ENCODE measurements at regions not wholly inside any gene's neighbourhood (a gene's known extent, or its start where the extent isn't known, plus 50 kb on each side); places are given as distances from the start of the nearest gene placed in this dataset.
"Not testable (repeated sequence)": the region's sequence is repeated elsewhere in the genome, so short reads cannot be mapped to it uniquely, and the experiment has no call there.

GRCh38 chrX:26470941-26471340 is 255.0 kb downstream of the MAGEB5 start:
- Histone ChIP-seq H3K4me3 (no peak overlapping the region), H4K20me1 (no peaks in the 10 kb centered on the region), H3K27ac (no peak overlapping the region), H3K9ac (no peak overlapping the region), H3K36me3 (no peaks in the 10 kb centered on the region), H3K4me2 (no peak overlapping the region), H3K9me3 (peaks cover 17% of the 10 kb centered on the region; the same call in 1 of the 2 replicates), H3K27me3 (peaks cover 74% of the 10 kb centered on the region), H3K4me1 (no peaks in the 10 kb centered on the region)
- no peak for TF ChIP-seq Cebpa-rat (IDR thresholded peaks at IDR 0.05)

GRCh38 chrX:26466387-26466786 is 250.4 kb downstream of the MAGEB5 start:
- H3K27me3 ChIP-seq = peaks cover 66% of the 10 kb centered on the region
- no peak overlapping the region for H3K9ac ChIP-seq
- no peak overlapping the region for H3K27ac ChIP-seq
- no peak overlapping the region for H3K4me2 ChIP-seq
- H3K9me3 ChIP-seq = peaks cover 17% of the 10 kb centered on the region; the same call in 1 of the 2 replicates
- H3K4me1 ChIP-seq = no peaks in the 10 kb centered on the region
- H3K36me3 ChIP-seq = no peaks in the 10 kb centered on the region
- no peak overlapping the region for H3K4me3 ChIP-seq
- TF ChIP-seq Cebpa-rat (IDR thresholded peaks at IDR 0.05) = no peak
- H4K20me1 ChIP-seq = no peaks in the 10 kb centered on the region

- Histone ChIP-seq H3K36me3 (no peaks in the 10 kb centered on the region), H3K4me3 (no peak overlapping the region), H3K27ac (no peak overlapping the region), H3K4me1 (no peaks in the 10 kb centered on the region), H4K20me1 (no peaks in the 10 kb centered on the region; the same call in 1 of the 2 replicates), H3K9ac (no peak overlapping the region), H3K4me2 (no peak overlapping the region), H3K9me3 (no peaks in the 10 kb centered on the region), H3K27me3 (peaks cover 60% of the 10 kb centered on the region)
- no peak for TF ChIP-seq Cebpa-rat (IDR thresholded peaks at IDR 0.05)
Observed at GRCh38 chrX:26445288-26445687, 229.3 kb downstream of the MAGEB5 start.

GRCh38 chrX:26444417-26444816 is 228.4 kb downstream of the MAGEB5 start:
- H3K36me3 ChIP-seq, H3K4me3 ChIP-seq, H3K4me2 ChIP-seq, H3K9ac ChIP-seq, H3K27ac ChIP-seq, H4K20me1 ChIP-seq, H3K4me1 ChIP-seq, H3K9me3 ChIP-seq: not testable (repeated sequence)
- peaks cover 65% of the 10 kb centered on the region for H3K27me3 ChIP-seq

GRCh38 chrX:26442340-26442739 is 226.4 kb downstream of the MAGEB5 start:
- Histone ChIP-seq H4K20me1 (no peaks in the 10 kb centered on the region; the same call in 1 of the 2 replicates), H3K9me3 (no peaks in the 10 kb centered on the region), H3K9ac (no peak overlapping the region), H3K36me3 (no peaks in the 10 kb centered on the region), H3K4me1 (no peaks in the 10 kb centered on the region), H3K27ac (no peak overlapping the region), H3K4me2 (no peak overlapping the region), H3K27me3 (peaks cover 63% of the 10 kb centered on the region), H3K4me3 (no peak overlapping the region)
- no peak for TF ChIP-seq Cebpa-rat (IDR thresholded peaks at IDR 0.05)

- Histone ChIP-seq H3K9me3 (peaks cover 5% of the 10 kb centered on the region; the same call in 1 of the 2 replicates), H3K9ac (no peak overlapping the region), H3K4me3 (no peak overlapping the region), H3K4me1 (no peaks in the 10 kb centered on the region), H3K27me3 (peaks cover 88% of the 10 kb centered on the region), H4K20me1 (peaks cover 7% of the 10 kb centered on the region; the same call in 1 of the 2 replicates), H3K27ac (no peak overlapping the region), H3K36me3 (no peaks in the 10 kb centered on the region), H3K4me2 (no peak overlapping the region)
- TF ChIP-seq Cebpa-rat (IDR thresholded peaks at IDR 0.05) = no peak
Observed at GRCh38 chrX:26414534-26414933, 198.6 kb downstream of the MAGEB5 start.

- Histone ChIP-seq H3K36me3 (no peaks in the 10 kb centered on the region), H3K9me3 (no peaks in the 10 kb centered on the region), H3K9ac (no peak overlapping the region), H3K27me3 (peaks cover 84% of the 10 kb centered on the region), H3K4me2 (no peak overlapping the region), H3K4me1 (no peaks in the 10 kb centered on the region), H3K4me3 (no peak overlapping the region), H3K27ac (no peak overlapping the region), H4K20me1 (peaks cover 7% of the 10 kb centered on the region; the same call in 1 of the 2 replicates)
- no peak for TF ChIP-seq Cebpa-rat (IDR thresholded peaks at IDR 0.05)
Observed at GRCh38 chrX:26411045-26411444, 195.1 kb downstream of the MAGEB5 start.

- Histone ChIP-seq H3K9me3 (no peaks in the 10 kb centered on the region), H3K27ac (no peak overlapping the region), H3K4me1 (no peaks in the 10 kb centered on the region), H3K4me2 (no peak overlapping the region), H4K20me1 (peaks cover 7% of the 10 kb centered on the region; the same call in 1 of the 2 replicates), H3K4me3 (no peak overlapping the region), H3K36me3 (no peaks in the 10 kb centered on the region), H3K9ac (no peak overlapping the region), H3K27me3 (peaks cover 87% of the 10 kb centered on the region)
- no peak for TF ChIP-seq Cebpa-rat (IDR thresholded peaks at IDR 0.05)
Observed at GRCh38 chrX:26409636-26410035, 193.7 kb downstream of the MAGEB5 start.

GRCh38 chrX:26387906-26388305 is 171.9 kb downstream of the MAGEB5 start:
- TF ChIP-seq Cebpa-rat (IDR thresholded peaks at IDR 0.05) = no peak
- Histone ChIP-seq H3K4me2 (no peak overlapping the region), H3K9me3 (no peaks in the 10 kb centered on the region), H3K4me3 (no peak overlapping the region), H3K27ac (no peak overlapping the region), H3K27me3 (peaks cover 55% of the 10 kb centered on the region), H3K9ac (no peak overlapping the region), H3K36me3 (no peaks in the 10 kb centered on the region), H3K4me1 (no peaks in the 10 kb centered on the region), H4K20me1 (no peaks in the 10 kb centered on the region; the same call in 1 of the 2 replicates)

GRCh38 chrX:26376037-26376708 is 160.2 kb downstream of the MAGEB5 start:
- H3K4me2 ChIP-seq = no peak overlapping the region
- TF ChIP-seq Cebpa-rat (IDR thresholded peaks at IDR 0.05) = no peak
- no peaks in the 10 kb centered on the region for H3K36me3 ChIP-seq
- no peaks in the 10 kb centered on the region for H4K20me1 ChIP-seq
- H3K9ac ChIP-seq = no peak overlapping the region
- H3K4me1 ChIP-seq = no peaks in the 10 kb centered on the region
- H3K9me3 ChIP-seq = no peaks in the 10 kb centered on the region
- H3K27ac ChIP-seq = no peak overlapping the region
- peaks cover 66% of the 10 kb centered on the region for H3K27me3 ChIP-seq
- no peak overlapping the region for H3K4me3 ChIP-seq

Data from BLaER1 (cell line).